B cell (primary cell): ENCODE measurements at regions not wholly inside any gene's neighbourhood (a gene's known extent, or its start where the extent isn't known, plus 50 kb on each side); places are given as distances from the start of the nearest gene placed in this dataset.

Experiments
- ATAC-seq: fragments of 200-7000 bp; cut with Tn5 transposase; one replicate; pipeline ENCODE4 v1.10.0; 2021; ENCODE audit warnings: low read depth, mild to moderate bottlenecking, moderate number of reproducible peaks, moderate library complexity
- CTCF ChIA-PET: fragments of 350-600 bp; sonication (Branson Sonifier 250); formaldehyde crosslinking; loops from one replicate; lab custom pipeline; 2021; ENCODE audit warnings: antibody characterized with exemption, inconsistent platforms; lab: Charles Lee
- POLR2A ChIA-PET: fragments of 350-600 bp; sonication (Branson Sonifier 250); formaldehyde crosslinking; loops from one replicate; lab custom pipeline; 2021; ENCODE audit warnings: antibody characterized with exemption; lab: Charles Lee
- DNase-seq: peaks from one replicate; pipeline ENCODE4 v3.0.0; 2013
- H2AFZ ChIP-seq: 2 replicates; pipeline ENCODE4 v1.6.1; 2012; ENCODE audit warnings: mild to moderate bottlenecking, low read depth, low read length; ENCODE audit not compliant: insufficient read depth, poor library complexity, severe bottlenecking
- H3K27ac ChIP-seq, 2 donors: 1 replicate in 1 of 2; 2 replicates in 1 of 2; pipeline ENCODE4 v1.5.1; 2012 to 2013; ENCODE audit warnings: low read length in 2 of 2, mild to moderate bottlenecking in 2 of 2, moderate library complexity in 1 of 2
- H3K27me3 ChIP-seq, 4 experiments: fragments of 200-600 bp in 1 of 4; sonication (generic) in 1 of 4; replicated peaks in 1 of 4; 1 replicate in 2 of 4; 2 replicates in 2 of 4; pipeline versions ENCODE4 v1.6.1 to v1.7.0; 2013 to 2016; ENCODE audit warnings: low read length in 3 of 4, mild to moderate bottlenecking in 2 of 4, mixed read lengths in 1 of 4, moderate library complexity in 1 of 4; ENCODE audit not compliant: insufficient read depth in 4 of 4, control insufficient read depth in 3 of 4; ENCODE audit errors: control extremely low read depth in 1 of 4
- H3K36me3 ChIP-seq, 2 experiments: replicated peaks in 1 of 2; 1 replicate in 1 of 2; 2 replicates in 1 of 2; pipeline versions ENCODE4 v1.6.1 to v1.7.1; 2013; ENCODE audit warnings: low read length in 1 of 2; ENCODE audit not compliant: insufficient read depth in 2 of 2, control insufficient read depth in 1 of 2; ENCODE audit errors: control extremely low read depth in 1 of 2, extremely low read depth in 1 of 2
- H3K4me1 ChIP-seq, 2 donors: fragments of 200-600 bp in 1 of 2; sonication (generic) in 1 of 2; 1 replicate in 1 of 2; 2 replicates in 1 of 2; pipeline versions ENCODE4 v1.5.1 to v1.6.1; 2013 to 2017; ENCODE audit warnings: low read length in 2 of 2; ENCODE audit not compliant: control insufficient read depth in 2 of 2, insufficient read depth in 2 of 2
- H3K4me2 ChIP-seq: replicated peaks from 2 replicates; pipeline ENCODE3; 2012; ENCODE audit warnings: mild to moderate bottlenecking, low read depth, low read length; ENCODE audit not compliant: poor library complexity, severe bottlenecking
- H3K4me3 ChIP-seq, 5 experiments: fragments of 200-600 bp in 1 of 5; sonication (generic) in 1 of 5; 1 replicate in 3 of 5; 2 replicates in 2 of 5; pipeline versions ENCODE4 v1.5.1 to v1.7.0; 2011 to 2016; ENCODE audit warnings: low read length in 4 of 5, mild to moderate bottlenecking in 4 of 5, low read depth in 2 of 5, control low read depth in 1 of 5, moderate library complexity in 1 of 5; ENCODE audit not compliant: insufficient read depth in 1 of 5; ENCODE audit errors: control extremely low read depth in 1 of 5, extremely low read depth in 1 of 5
- H3K79me2 ChIP-seq: fragments of 200-600 bp; sonication (generic); one replicate; pipeline ENCODE4 v1.6.0; 2016; ENCODE audit warnings: low read length; ENCODE audit not compliant: control insufficient read depth, insufficient read depth
- H3K9ac ChIP-seq: fragments of 200-600 bp; sonication (generic); 2 replicates; pipeline ENCODE4 v1.6.1; 2017; ENCODE audit warnings: mild to moderate bottlenecking, low read length, moderate library complexity
- H3K9me3 ChIP-seq, 3 donors: one replicate each; pipeline versions ENCODE4 v1.6.1 to v1.7.1; 2013; ENCODE audit warnings: low read length in 2 of 3; ENCODE audit not compliant: control insufficient read depth in 2 of 3, insufficient read depth in 1 of 3; ENCODE audit errors: control extremely low read depth in 1 of 3
- H4K20me1 ChIP-seq: 2 replicates; pipeline ENCODE4 v1.6.0; 2012; ENCODE audit warnings: mild to moderate bottlenecking, low read length; ENCODE audit not compliant: insufficient read depth, control insufficient read depth, poor library complexity, severe bottlenecking
- H3K27ac Mint-ChIP-seq: one replicate; pipeline ENCODE4 v1.8.0; 2021; ENCODE audit warnings: mixed read lengths
- H3K27me3 Mint-ChIP-seq: one replicate; pipeline ENCODE4 v1.8.0; 2021; ENCODE audit warnings: mixed read lengths
- H3K4me1 Mint-ChIP-seq: one replicate; pipeline ENCODE4 v1.8.0; 2021; ENCODE audit warnings: mixed read lengths
- H3K4me3 Mint-ChIP-seq: one replicate; pipeline ENCODE4 v1.8.0; 2021; ENCODE audit warnings: mixed read lengths
- H3K9me3 Mint-ChIP-seq: one replicate; pipeline ENCODE4 v1.8.0; 2022; ENCODE audit warnings: mixed read lengths; ENCODE audit not compliant: insufficient read depth
- CTCF ChIP-seq: fragments of 200-600 bp; IDR thresholded peaks from one replicate; pipeline ENCODE4 v1.8.0; 2022; ENCODE audit warnings: antibody characterized with exemption, mild to moderate bottlenecking
- EZH2 ChIP-seq: IDR thresholded peaks from 2 replicates; pipeline ENCODE4 v1.6.1; 2012; ENCODE audit warnings: borderline replicate concordance, low read depth, mild to moderate bottlenecking, moderate library complexity, low read length; ENCODE audit not compliant: insufficient read depth, poor library complexity, severe bottlenecking
- WGBS: methylation state at CpG from one replicate; pipeline ENCODE4 v1.1.5; 2013; ENCODE audit warnings: missing lambda C conversion rate; ENCODE audit not compliant: insufficient coverage; 5-methylcytosine and 5-hydroxymethylcytosine counted together
- intact Hi-C: fragments of 100-400 bp; cut with micrococcal nuclease; formaldehyde crosslinking; loops from one replicate; pipeline ENCODE4 v1.10.0; 2022

GRCh38 chr2:108092886-108093285 lies 106.6 kb downstream of the SLC5A7 start:
- Histone ChIP-seq H3K27ac (no peak overlapping the region), H3K4me1 (no peaks in the 10 kb centered on the region), H3K79me2 (no peaks in the 10 kb centered on the region), H3K4me3 (no peak overlapping the region), H3K36me3 (no peaks in the 10 kb centered on the region), H3K4me2 (no peak overlapping the region), H2AFZ (no peak overlapping the region), H3K9ac (no peak overlapping the region), H3K27me3 (no peaks in the 10 kb centered on the region), H3K9me3 (no peaks in the 10 kb centered on the region), H4K20me1 (no peaks in the 10 kb centered on the region)
- ATAC-seq = no peak
- peaks cover 2% of the 10 kb centered on the region for H3K9me3 Mint-ChIP-seq
- ChIA-PET POLR2A (no interaction called here), CTCF (no interaction called here)
- no peak for DNase-seq
- no peak overlapping the region for H3K27ac Mint-ChIP-seq
- H3K4me1 Mint-ChIP-seq = no peaks in the 10 kb centered on the region
- TF ChIP-seq CTCF (no peak), EZH2 (no peak)
- no peak overlapping the region for H3K4me3 Mint-ChIP-seq
- intact Hi-C loops = no loop called here
- 88% methylated on average over 1 of the region's 1 CpG for WGBS
- H3K27me3 Mint-ChIP-seq = no peaks in the 10 kb centered on the region

GRCh38 chr2:108101481-108101880 lies 115.2 kb downstream of the SLC5A7 start:
- POLR2A ChIA-PET = no interaction called here
- Histone ChIP-seq H3K27ac (no peak overlapping the region), H3K9ac (no peak overlapping the region), H3K4me3 (no peak overlapping the region), H3K27me3 (no peaks in the 10 kb centered on the region), H4K20me1 (no peaks in the 10 kb centered on the region), H3K36me3 (no peaks in the 10 kb centered on the region), H3K79me2 (no peaks in the 10 kb centered on the region), H3K9me3 (no peaks in the 10 kb centered on the region), H2AFZ (no peak overlapping the region), H3K4me2 (no peak overlapping the region), H3K4me1 (no peaks in the 10 kb centered on the region)
- no peaks in the 10 kb centered on the region for H3K27me3 Mint-ChIP-seq
- no peaks in the 10 kb centered on the region for H3K9me3 Mint-ChIP-seq
- intact Hi-C loops = no loop called here
- CTCF ChIA-PET = no interaction called here
- DNase-seq (no peak), ATAC-seq (no peak)
- no CpG with 5 or more reads among the region's 4 CpGs for WGBS
- H3K27ac Mint-ChIP-seq = no peak overlapping the region
- TF ChIP-seq CTCF (no peak), EZH2 (no peak)
- no peak overlapping the region for H3K4me3 Mint-ChIP-seq
- H3K4me1 Mint-ChIP-seq = no peaks in the 10 kb centered on the region
